GM12878 (cell line): ENCODE measurements at regions not wholly inside any gene's neighbourhood (a gene's known extent, or its start where the extent isn't known, plus 50 kb on each side); places are given as distances from the start of the nearest gene placed in this dataset.

Experiments
- ATAC-seq: fragments of 200-7000 bp; cut with Tn5 transposase; 3 replicates; pipeline ENCODE4 v1.9.1; 2020; ENCODE audit warnings: mild to moderate bottlenecking, moderate library complexity
- BruUV-seq: library from RNA; stranded (reverse); fragments of 400-500 nt; replicated peaks from 2 replicates; lab custom pipeline; 2021; lab: Mats Ljungman, UMichigan
- CTCF ChIA-PET: fragments of 300-600 bp; sonication (Branson Sonifier 250); formaldehyde crosslinking; extraction: SDS; loops from one replicate; lab custom pipeline; 2021; ENCODE audit warnings: inconsistent platforms; lab: Yijun Ruan, JAX
- POLR2A ChIA-PET: fragments of 350-600 bp; formaldehyde crosslinking; extraction: SDS; loops from one replicate; lab custom pipeline; 2021; ENCODE audit warnings: inconsistent platforms; lab: Charles Lee
- RAD21 ChIA-PET: fragments of 300-600 bp; sonication (Branson Sonifier 250); formaldehyde crosslinking; loops from one replicate; lab custom pipeline; 2023; ENCODE audit warnings: antibody characterized with exemption; ENCODE audit not compliant: unreplicated experiment; lab: Charles Lee
- SMC1A ChIA-PET: fragments of 300-600 bp; sonication (Branson Sonifier 250); formaldehyde crosslinking; loops from one replicate; lab custom pipeline; 2023; ENCODE audit not compliant: unreplicated experiment, uncharacterized antibody; lab: Charles Lee
- DNase-seq: peaks from one replicate; pipeline ENCODE4 v3.0.0-alpha.2; 2011; ENCODE audit warnings: low read depth, low spot score
- FAIRE-seq: peaks from 3 replicates; lab custom pipeline; 2011; peaks lifted over from hg19 to GRCh38; lab: Jason Lieb, UNC
- H2AFZ ChIP-seq: 2 replicates; pipeline ENCODE4 v1.6.0; 2011; ENCODE audit warnings: low read depth, low read length, control low read depth; ENCODE audit not compliant: control insufficient read depth
- H3K27ac ChIP-seq: 2 replicates; pipeline ENCODE4 v1.5.1; 2011; ENCODE audit warnings: control low read depth; ENCODE audit not compliant: control insufficient read depth, insufficient read depth
- H3K27me3 ChIP-seq, 2 experiments: replicated peaks in 1 of 2; 2 replicates each; pipeline versions ENCODE4 v1.6.0 to v1.6.1; 2011; ENCODE audit warnings: low read length in 1 of 2; ENCODE audit not compliant: control insufficient read depth in 2 of 2, insufficient read depth in 2 of 2
- H3K36me3 ChIP-seq, 2 experiments: 2 replicates each; pipeline ENCODE4 v1.5.1; 2011; ENCODE audit warnings: low read length in 1 of 2; ENCODE audit not compliant: control insufficient read depth in 2 of 2, insufficient read depth in 2 of 2
- H3K4me1 ChIP-seq: 2 replicates; pipeline ENCODE4 v1.6.1; 2011; ENCODE audit warnings: mild to moderate bottlenecking, low read length, moderate library complexity, mixed read lengths; ENCODE audit not compliant: control insufficient read depth, insufficient read depth
- H3K4me2 ChIP-seq: 2 replicates; pipeline ENCODE4 v1.6.0; 2011; ENCODE audit warnings: control low read depth; ENCODE audit not compliant: control insufficient read depth, insufficient read depth
- H3K4me3 ChIP-seq: fragments of 200-600 bp; sonication (generic); 2 replicates; pipeline ENCODE4 v1.5.1; 2016
- H3K79me2 ChIP-seq: 2 replicates; pipeline ENCODE4 v1.6.0; 2011; ENCODE audit warnings: low read length; ENCODE audit not compliant: control insufficient read depth, insufficient read depth
- H3K9ac ChIP-seq: 2 replicates; pipeline ENCODE4 v1.8.0; 2011; ENCODE audit warnings: low read length, control low read depth, mixed read lengths; ENCODE audit not compliant: control insufficient read depth, insufficient read depth
- H3K9me3 ChIP-seq: replicated peaks from 3 replicates; pipeline ENCODE4 v1.5.1; 2011; ENCODE audit warnings: mild to moderate bottlenecking, low read length; ENCODE audit not compliant: control insufficient read depth, insufficient read depth
- H4K20me1 ChIP-seq: 2 replicates; pipeline ENCODE4 v1.6.0; 2011; ENCODE audit not compliant: control insufficient read depth, insufficient read depth
- E2F4 ChIP-seq: IDR thresholded peaks from 2 replicates; pipeline ENCODE4 v1.6.1; 2012; ENCODE audit warnings: low read depth, low read length, improper control_type of control experiment
- MAX ChIP-seq: IDR thresholded peaks from 2 replicates; pipeline ENCODE4 v1.6.1; 2012; ENCODE audit warnings: low read depth, low read length, improper control_type of control experiment
- MEF2A ChIP-seq: IDR thresholded peaks from 2 replicates; pipeline ENCODE4 v1.6.1; 2011; ENCODE audit warnings: low read depth, mild to moderate bottlenecking, low read length, moderate library complexity; ENCODE audit not compliant: insufficient read depth
- MTA2 ChIP-seq: fragments of 450-650 bp; IDR thresholded peaks from 2 replicates; pipeline ENCODE4 v1.6.1; 2016; ENCODE audit warnings: low read depth, mild to moderate bottlenecking, moderate library complexity
- NFIC ChIP-seq: IDR thresholded peaks from 2 replicates; pipeline ENCODE4 v1.6.1; 2012; ENCODE audit warnings: low read depth, mild to moderate bottlenecking, inconsistent platforms, low read length, moderate library complexity
- NKRF ChIP-seq: fragments of 450-650 bp; conservative IDR thresholded peaks from 2 replicates; pipeline ENCODE4 v1.6.1; 2017; ENCODE audit warnings: mild to moderate bottlenecking, moderate library complexity
- POLR2AphosphoS5 ChIP-seq: IDR thresholded peaks from 2 replicates; pipeline ENCODE4 v1.6.1; 2011; ENCODE audit warnings: mild to moderate bottlenecking, low read length, inconsistent platforms
- RAD51 ChIP-seq: fragments of 450-650 bp; IDR thresholded peaks from 2 replicates; pipeline ENCODE4 v1.6.1; 2016; ENCODE audit warnings: moderate library complexity, mild to moderate bottlenecking, inconsistent platforms
- SIN3A ChIP-seq: IDR thresholded peaks from 2 replicates; pipeline ENCODE4 v1.6.1; 2012; ENCODE audit warnings: low read depth, low read length, improper control_type of control experiment
- SREBF2 ChIP-seq: IDR thresholded peaks from 2 replicates; pipeline ENCODE4 v1.6.1; 2012; ENCODE audit warnings: mild to moderate bottlenecking, low read length
- TAF1 ChIP-seq: IDR thresholded peaks from 2 replicates; pipeline ENCODE4 v1.6.1; 2011; ENCODE audit warnings: mild to moderate bottlenecking, low read depth, low read length, borderline replicate concordance
- WRNIP1 ChIP-seq: IDR thresholded peaks from 2 replicates; pipeline ENCODE4 v1.6.1; 2011; ENCODE audit warnings: low read depth, low read length, improper control_type of control experiment, borderline replicate concordance
- WGBS: methylation state at CpG from one replicate; pipeline ENCODE4 v1.1.6; 2016; ENCODE audit warnings: low lambda C conversion rate; ENCODE audit not compliant: insufficient replicate concordance, insufficient coverage; ENCODE audit errors: missing lambda C conversion rate; 5-methylcytosine and 5-hydroxymethylcytosine counted together
- in situ Hi-C: fragments of 300-500 bp; cut with MboI; formaldehyde crosslinking; loops from 9 replicates; pipeline ENCODE4 v1.14.3; 2018; ENCODE audit warnings: mixed read lengths
- intact Hi-C: fragments of 100-400 bp; cut with micrococcal nuclease; formaldehyde crosslinking; loops from one replicate; pipeline ENCODE4 v1.14.2; 2022; ENCODE audit not compliant: unreplicated experiment
- TF ChIP-seq, protein P1 (sequence below): IDR thresholded peaks from 2 replicates; pipeline ENCODE4 v1.6.1; 2011; ENCODE audit warnings: borderline replicate concordance, low read depth, mild to moderate bottlenecking, moderate library complexity, mixed read lengths, low read length; ENCODE audit not compliant: insufficient read depth; ENCODE audit errors: extremely low read length
- TF ChIP-seq, protein P2 (sequence below): fragments of 450-650 bp; IDR thresholded peaks from 2 replicates; pipeline ENCODE4 v1.6.1; 2016; ENCODE audit warnings: mild to moderate bottlenecking, moderate library complexity, borderline replicate concordance

DNA sequence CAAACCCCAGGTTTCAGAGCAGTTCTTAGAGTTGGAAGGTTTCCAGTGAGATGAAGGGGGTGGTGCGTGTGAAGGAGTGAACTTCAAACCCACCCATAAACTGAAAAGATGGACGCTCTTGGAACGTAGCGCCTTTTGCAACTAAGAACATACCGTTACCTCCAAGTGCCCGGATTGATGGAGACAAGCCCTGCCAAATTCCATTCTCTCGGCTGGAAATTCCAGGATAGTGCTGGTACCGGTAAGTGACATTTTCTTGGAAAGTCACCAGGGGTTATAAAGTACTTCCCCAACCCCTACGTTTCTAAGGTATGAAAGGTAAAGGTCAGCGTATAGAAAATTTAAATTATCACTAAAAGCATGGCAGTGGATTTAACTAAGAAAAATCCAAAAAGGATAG, 91.6 kb upstream of the CLDN14 start:
- ChIA-PET POLR2A (no interaction called here), SMC1A (no interaction called here), RAD21 (no interaction called here), CTCF (no interaction called here)
- no peak for DNase-seq
- Histone ChIP-seq H3K79me2 (no peaks in the 10 kb centered on the region), H4K20me1 (no peaks in the 10 kb centered on the region; the same call in 1 of the 2 replicates), H3K9ac (no peak overlapping the region), H3K4me3 (no peak overlapping the region), H3K36me3 (no peaks in the 10 kb centered on the region), H3K27me3 (peaks cover 0 to 1% of the 10 kb centered on the region in 2 experiments; a peak in 1 of 4 replicates), H2AFZ (no peak overlapping the region), H3K27ac (no peak overlapping the region), H3K4me2 (no peak overlapping the region), H3K4me1 (no peaks in the 10 kb centered on the region), H3K9me3 (no peaks in the 10 kb centered on the region)
- TF ChIP-seq NFIC (no peak), MTA2 (no peak), TAF1 (no peak), POLR2AphosphoS5 (no peak), WRNIP1 (no peak), RAD51 (no peak), MEF2A (no peak), MAX (no peak), SIN3A (no peak), SREBF2 (no peak), E2F4 (no peak), NKRF (no peak)
- TF ChIP-seq, protein P1, sequence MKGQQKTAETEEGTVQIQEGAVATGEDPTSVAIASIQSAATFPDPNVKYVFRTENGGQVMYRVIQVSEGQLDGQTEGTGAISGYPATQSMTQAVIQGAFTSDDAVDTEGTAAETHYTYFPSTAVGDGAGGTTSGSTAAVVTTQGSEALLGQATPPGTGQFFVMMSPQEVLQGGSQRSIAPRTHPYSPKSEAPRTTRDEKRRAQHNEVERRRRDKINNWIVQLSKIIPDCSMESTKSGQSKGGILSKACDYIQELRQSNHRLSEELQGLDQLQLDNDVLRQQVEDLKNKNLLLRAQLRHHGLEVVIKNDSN: no peak
- TF ChIP-seq, protein P2, sequence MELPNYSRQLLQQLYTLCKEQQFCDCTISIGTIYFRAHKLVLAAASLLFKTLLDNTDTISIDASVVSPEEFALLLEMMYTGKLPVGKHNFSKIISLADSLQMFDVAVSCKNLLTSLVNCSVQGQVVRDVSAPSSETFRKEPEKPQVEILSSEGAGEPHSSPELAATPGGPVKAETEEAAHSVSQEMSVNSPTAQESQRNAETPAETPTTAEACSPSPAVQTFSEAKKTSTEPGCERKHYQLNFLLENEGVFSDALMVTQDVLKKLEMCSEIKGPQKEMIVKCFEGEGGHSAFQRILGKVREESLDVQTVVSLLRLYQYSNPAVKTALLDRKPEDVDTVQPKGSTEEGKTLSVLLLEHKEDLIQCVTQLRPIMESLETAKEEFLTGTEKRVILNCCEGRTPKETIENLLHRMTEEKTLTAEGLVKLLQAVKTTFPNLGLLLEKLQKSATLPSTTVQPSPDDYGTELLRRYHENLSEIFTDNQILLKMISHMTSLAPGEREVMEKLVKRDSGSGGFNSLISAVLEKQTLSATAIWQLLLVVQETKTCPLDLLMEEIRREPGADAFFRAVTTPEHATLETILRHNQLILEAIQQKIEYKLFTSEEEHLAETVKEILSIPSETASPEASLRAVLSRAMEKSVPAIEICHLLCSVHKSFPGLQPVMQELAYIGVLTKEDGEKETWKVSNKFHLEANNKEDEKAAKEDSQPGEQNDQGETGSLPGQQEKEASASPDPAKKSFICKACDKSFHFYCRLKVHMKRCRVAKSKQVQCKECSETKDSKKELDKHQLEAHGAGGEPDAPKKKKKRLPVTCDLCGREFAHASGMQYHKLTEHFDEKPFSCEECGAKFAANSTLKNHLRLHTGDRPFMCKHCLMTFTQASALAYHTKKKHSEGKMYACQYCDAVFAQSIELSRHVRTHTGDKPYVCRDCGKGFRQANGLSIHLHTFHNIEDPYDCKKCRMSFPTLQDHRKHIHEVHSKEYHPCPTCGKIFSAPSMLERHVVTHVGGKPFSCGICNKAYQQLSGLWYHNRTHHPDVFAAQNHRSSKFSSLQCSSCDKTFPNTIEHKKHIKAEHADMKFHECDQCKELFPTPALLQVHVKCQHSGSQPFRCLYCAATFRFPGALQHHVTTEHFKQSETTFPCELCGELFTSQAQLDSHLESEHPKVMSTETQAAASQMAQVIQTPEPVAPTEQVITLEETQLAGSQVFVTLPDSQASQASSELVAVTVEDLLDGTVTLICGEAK: no peak
- in situ Hi-C loops: no loop called here
- no peak for ATAC-seq
- no peak for FAIRE-seq
- 59% methylated on average over 10 of the region's 10 CpGs for WGBS
- intact Hi-C loops: no loop called here
- no TSS peak for BruUV-seq
